ENCODE measurements at regions not wholly inside any gene's neighbourhood (a gene's known extent, or its start where the extent isn't known, plus 50 kb on each side); places are given as distances from the start of the nearest gene placed in this dataset.

DNA sequence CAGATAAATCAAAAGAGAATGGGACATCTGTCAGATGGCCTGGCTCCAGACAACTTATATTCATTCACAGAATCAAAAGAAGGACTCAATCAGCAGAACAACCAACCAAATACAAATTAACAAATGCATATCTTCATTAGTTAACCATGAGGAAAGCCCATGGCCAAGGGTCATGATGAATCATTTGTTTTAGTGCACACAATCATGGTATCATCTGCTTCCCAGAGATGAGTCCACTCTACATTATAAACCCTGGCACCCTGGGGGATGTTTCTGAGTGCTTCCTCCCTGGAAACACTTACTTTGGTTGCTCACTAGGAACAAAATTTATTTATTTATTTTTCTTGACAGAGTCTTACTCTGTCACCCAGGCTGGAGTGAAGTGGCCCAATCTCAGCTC lies 453.3 kb upstream of the HS3ST1 start (continued):
- TF ChIP-seq CTCF (conservative IDR thresholded peaks at IDR 0.05; ENCODE audit: low read depth in 2 of 2), result no peak
- no peak for TF ChIP-seq STAT1 (IDR thresholded peaks at IDR 0.05; ENCODE audit: unreplicated experiment)
- no peak for TF ChIP-seq POLR2AphosphoS5 (IDR thresholded peaks at IDR 0.05; ENCODE audit: low read depth)

GRCh38 chr4:11881364-11881763 lies 452.7 kb upstream of the HS3ST1 start:
- ATAC-seq (no peak), DNase-seq (ENCODE audit: low spot score) (no peak)
- Histone ChIP-seq H3K27me3 (ENCODE audit: insufficient read depth) (no peaks in the 10 kb centered on the region), H4K20me1 (replicated peaks; ENCODE audit: insufficient read depth) (no peaks in the 10 kb centered on the region), H3F3A (replicated peaks; ENCODE audit: low read depth) (no peaks in the 10 kb centered on the region), H3K4me3 (no peak overlapping the region), H3K36me3 (ENCODE audit: insufficient read depth) (peaks cover under 1% of the 10 kb centered on the region; the same call in 1 of the 2 replicates), H3K4me1 (ENCODE audit: insufficient read depth) (peaks cover 5% of the 10 kb centered on the region; the same call in 1 of the 2 replicates), H3K4me2 (no peak overlapping the region), H3K9me2 (ENCODE audit: insufficient read depth) (peaks cover 6% of the 10 kb centered on the region), H3K79me2 (replicated peaks; ENCODE audit: insufficient read depth) (no peaks in the 10 kb centered on the region), H2AFZ (no peak overlapping the region), H3K27ac (ENCODE audit: low read depth) (no peak overlapping the region)
- Mint-ChIP-seq H3K27me3 (ENCODE audit: insufficient read depth, low read depth, poor library complexity) (no peaks in the 10 kb centered on the region), H3K4me1 (peaks cover 10% of the 10 kb centered on the region; the same call in 2 of the 3 replicates), H3K9me3 (peaks cover 14% of the 10 kb centered on the region), H3K27ac (no peak overlapping the region), H3K4me3 (no peak overlapping the region), H3K36me3 (ENCODE audit: low read depth) (peaks cover 12% of the 10 kb centered on the region)
- TF ChIP-seq EZH2phosphoT487 (IDR thresholded peaks at IDR 0.05; ENCODE audit: unreplicated experiment), result no peak
- TF ChIP-seq CTCF (conservative IDR thresholded peaks at IDR 0.05; ENCODE audit: low read depth in 2 of 2), result no peak
- no peak for TF ChIP-seq NANOG (IDR thresholded peaks at IDR 0.05; ENCODE audit: borderline replicate concordance)
- TF ChIP-seq EZH2 (IDR thresholded peaks at IDR 0.05; ENCODE audit: low read depth, unreplicated experiment), result no peak
- TF ChIP-seq ZNF114 (CRISPR knock-in tag; IDR thresholded peaks at IDR 0.05), result no peak
- TF ChIP-seq, protein P1, sequence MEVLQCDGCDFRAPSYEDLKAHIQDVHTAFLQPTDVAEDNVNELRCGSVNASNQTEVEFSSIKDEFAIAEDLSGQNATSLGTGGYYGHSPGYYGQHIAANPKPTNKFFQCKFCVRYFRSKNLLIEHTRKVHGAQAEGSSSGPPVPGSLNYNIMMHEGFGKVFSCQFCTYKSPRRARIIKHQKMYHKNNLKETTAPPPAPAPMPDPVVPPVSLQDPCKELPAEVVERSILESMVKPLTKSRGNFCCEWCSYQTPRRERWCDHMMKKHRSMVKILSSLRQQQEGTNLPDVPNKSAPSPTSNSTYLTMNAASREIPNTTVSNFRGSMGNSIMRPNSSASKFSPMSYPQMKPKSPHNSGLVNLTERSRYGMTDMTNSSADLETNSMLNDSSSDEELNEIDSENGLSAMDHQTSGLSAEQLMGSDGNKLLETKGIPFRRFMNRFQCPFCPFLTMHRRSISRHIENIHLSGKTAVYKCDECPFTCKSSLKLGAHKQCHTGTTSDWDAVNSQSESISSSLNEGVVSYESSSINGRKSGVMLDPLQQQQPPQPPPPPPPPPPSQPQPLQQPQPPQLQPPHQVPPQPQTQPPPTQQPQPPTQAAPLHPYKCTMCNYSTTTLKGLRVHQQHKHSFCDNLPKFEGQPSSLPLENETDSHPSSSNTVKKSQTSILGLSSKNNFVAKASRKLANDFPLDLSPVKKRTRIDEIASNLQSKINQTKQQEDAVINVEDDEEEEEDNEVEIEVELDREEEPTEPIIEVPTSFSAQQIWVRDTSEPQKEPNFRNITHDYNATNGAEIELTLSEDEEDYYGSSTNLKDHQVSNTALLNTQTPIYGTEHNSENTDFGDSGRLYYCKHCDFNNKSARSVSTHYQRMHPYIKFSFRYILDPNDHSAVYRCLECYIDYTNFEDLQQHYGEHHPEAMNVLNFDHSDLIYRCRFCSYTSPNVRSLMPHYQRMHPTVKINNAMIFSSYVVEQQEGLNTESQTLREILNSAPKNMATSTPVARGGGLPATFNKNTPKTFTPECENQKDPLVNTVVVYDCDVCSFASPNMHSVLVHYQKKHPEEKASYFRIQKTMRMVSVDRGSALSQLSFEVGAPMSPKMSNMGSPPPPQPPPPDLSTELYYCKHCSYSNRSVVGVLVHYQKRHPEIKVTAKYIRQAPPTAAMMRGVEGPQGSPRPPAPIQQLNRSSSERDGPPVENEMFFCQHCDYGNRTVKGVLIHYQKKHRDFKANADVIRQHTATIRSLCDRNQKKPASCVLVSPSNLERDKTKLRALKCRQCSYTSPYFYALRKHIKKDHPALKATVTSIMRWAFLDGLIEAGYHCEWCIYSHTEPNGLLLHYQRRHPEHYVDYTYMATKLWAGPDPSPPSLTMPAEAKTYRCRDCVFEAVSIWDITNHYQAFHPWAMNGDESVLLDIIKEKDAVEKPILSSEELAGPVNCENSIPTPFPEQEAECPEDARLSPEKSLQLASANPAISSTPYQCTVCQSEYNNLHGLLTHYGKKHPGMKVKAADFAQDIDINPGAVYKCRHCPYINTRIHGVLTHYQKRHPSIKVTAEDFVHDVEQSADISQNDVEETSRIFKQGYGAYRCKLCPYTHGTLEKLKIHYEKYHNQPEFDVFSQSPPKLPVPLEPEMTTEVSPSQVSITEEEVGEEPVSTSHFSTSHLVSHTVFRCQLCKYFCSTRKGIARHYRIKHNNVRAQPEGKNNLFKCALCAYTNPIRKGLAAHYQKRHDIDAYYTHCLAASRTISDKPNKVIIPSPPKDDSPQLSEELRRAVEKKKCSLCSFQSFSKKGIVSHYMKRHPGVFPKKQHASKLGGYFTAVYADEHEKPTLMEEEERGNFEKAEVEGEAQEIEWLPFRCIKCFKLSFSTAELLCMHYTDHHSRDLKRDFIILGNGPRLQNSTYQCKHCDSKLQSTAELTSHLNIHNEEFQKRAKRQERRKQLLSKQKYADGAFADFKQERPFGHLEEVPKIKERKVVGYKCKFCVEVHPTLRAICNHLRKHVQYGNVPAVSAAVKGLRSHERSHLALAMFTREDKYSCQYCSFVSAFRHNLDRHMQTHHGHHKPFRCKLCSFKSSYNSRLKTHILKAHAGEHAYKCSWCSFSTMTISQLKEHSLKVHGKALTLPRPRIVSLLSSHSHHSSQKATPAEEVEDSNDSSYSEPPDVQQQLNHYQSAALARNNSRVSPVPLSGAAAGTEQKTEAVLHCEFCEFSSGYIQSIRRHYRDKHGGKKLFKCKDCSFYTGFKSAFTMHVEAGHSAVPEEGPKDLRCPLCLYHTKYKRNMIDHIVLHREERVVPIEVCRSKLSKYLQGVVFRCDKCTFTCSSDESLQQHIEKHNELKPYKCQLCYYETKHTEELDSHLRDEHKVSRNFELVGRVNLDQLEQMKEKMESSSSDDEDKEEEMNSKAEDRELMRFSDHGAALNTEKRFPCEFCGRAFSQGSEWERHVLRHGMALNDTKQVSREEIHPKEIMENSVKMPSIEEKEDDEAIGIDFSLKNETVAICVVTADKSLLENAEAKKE (CRISPR knock-in tag; IDR thresholded peaks at IDR 0.05), result no peak
- TF ChIP-seq CREB1 (CRISPR knock-in tag; IDR thresholded peaks at IDR 0.05; ENCODE audit: low read depth), result no peak
- TF ChIP-seq, protein P2, sequence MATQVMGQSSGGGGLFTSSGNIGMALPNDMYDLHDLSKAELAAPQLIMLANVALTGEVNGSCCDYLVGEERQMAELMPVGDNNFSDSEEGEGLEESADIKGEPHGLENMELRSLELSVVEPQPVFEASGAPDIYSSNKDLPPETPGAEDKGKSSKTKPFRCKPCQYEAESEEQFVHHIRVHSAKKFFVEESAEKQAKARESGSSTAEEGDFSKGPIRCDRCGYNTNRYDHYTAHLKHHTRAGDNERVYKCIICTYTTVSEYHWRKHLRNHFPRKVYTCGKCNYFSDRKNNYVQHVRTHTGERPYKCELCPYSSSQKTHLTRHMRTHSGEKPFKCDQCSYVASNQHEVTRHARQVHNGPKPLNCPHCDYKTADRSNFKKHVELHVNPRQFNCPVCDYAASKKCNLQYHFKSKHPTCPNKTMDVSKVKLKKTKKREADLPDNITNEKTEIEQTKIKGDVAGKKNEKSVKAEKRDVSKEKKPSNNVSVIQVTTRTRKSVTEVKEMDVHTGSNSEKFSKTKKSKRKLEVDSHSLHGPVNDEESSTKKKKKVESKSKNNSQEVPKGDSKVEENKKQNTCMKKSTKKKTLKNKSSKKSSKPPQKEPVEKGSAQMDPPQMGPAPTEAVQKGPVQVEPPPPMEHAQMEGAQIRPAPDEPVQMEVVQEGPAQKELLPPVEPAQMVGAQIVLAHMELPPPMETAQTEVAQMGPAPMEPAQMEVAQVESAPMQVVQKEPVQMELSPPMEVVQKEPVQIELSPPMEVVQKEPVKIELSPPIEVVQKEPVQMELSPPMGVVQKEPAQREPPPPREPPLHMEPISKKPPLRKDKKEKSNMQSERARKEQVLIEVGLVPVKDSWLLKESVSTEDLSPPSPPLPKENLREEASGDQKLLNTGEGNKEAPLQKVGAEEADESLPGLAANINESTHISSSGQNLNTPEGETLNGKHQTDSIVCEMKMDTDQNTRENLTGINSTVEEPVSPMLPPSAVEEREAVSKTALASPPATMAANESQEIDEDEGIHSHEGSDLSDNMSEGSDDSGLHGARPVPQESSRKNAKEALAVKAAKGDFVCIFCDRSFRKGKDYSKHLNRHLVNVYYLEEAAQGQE (IDR thresholded peaks at IDR 0.05; ENCODE audit: unreplicated experiment), result no peak
- TF ChIP-seq JUNB (IDR thresholded peaks at IDR 0.05; ENCODE audit: unreplicated experiment), result no peak
- no peak for TF ChIP-seq POLR2AphosphoS5 (IDR thresholded peaks at IDR 0.05; ENCODE audit: low read depth)
